ENCODE measurements at regions not wholly inside any gene's neighbourhood (a gene's known extent, or its start where the extent isn't known, plus 50 kb on each side); places are given as distances from the start of the nearest gene placed in this dataset.

- DNase-seq (ENCODE audit: low read depth) = no peak
Observed at GRCh38 chr1:239678181-239678580, 291.8 kb downstream of the CHRM3 start.

- DNase-seq (ENCODE audit: low read depth) = no peak
Observed at GRCh38 chr1:239682046-239682445, 295.7 kb downstream of the CHRM3 start.

DNA sequence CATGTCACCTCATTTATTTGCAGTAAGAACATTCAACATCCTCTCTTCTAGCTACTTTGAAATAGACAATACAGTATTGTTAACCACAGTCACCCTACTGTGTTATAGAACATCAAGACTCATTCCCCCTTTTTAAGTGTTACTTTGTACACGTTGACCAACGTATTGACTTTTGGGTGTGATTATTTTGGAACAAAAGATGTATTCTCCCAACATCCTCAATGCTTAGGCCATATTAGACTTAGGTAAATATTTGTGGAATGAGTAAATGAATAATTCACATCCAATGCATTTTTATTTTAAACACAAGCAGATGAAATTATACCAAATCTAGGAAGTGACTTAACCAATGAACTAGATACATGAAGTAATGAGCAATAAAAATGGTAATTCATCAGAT is 296.6 kb downstream of the CHRM3 start:
- no peak for DNase-seq (ENCODE audit: low read depth)

- DNase-seq (ENCODE audit: low read depth) = no peak
Observed at GRCh38 chr1:239686386-239686785, 300.0 kb downstream of the CHRM3 start.

- DNase-seq (ENCODE audit: low read depth) = no peak
Observed at GRCh38 chr1:239696317-239696716, 309.9 kb downstream of the CHRM3 start.

- DNase-seq (ENCODE audit: low read depth) = no peak
Observed at GRCh38 chr1:239700667-239701066, 314.3 kb downstream of the CHRM3 start.

DNA sequence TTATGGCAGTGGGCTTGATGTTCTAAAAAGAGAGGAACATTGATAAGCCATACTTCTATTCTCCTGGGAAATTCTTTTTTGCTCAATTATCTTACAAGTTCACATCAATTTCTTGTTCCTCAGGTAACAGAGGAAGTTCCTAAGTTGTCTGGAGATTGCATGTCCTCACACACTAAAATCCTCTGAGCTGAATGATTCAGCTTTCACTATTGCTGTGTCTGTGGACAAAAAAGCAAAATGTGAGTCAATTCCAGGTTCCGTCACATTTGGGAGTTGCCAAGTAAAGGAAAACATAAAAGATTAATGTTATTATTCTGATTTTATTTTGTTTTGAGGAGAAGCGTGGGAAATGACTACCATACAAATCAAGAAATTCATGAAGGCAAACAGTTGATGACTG is 316.7 kb downstream of the CHRM3 start:
- DNase-seq (ENCODE audit: low read depth) = no peak

GRCh38 chr1:239706245-239706892 is 320.0 kb downstream of the CHRM3 start:
- DNase-seq (ENCODE audit: low read depth) = no peak

- no peak for DNase-seq (ENCODE audit: low read depth)
Observed at GRCh38 chr1:239707615-239708014, 321.2 kb downstream of the CHRM3 start.

- no peak for DNase-seq (ENCODE audit: low read depth)
Observed at GRCh38 chr1:239708622-239709021, 322.3 kb downstream of the CHRM3 start.

DNA sequence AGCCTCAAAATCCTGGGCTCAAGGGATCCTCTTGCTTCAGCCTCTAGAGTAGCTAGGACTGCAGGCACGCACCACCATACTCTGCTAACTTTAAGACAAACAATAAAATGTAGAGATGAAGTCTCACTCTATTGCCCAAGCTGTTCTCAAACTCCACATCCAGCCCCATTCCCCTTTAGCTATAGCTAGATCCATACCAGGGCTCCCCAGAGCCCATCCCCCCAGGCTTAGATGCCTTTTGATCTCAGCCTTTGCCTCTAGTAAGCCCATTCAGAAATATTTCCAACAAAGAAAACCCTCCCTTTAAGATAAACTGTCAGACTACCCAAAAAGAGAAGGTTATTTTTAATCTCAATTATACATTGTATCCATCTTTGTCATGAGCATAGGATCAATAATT is 325.4 kb downstream of the CHRM3 start:
- no peak for DNase-seq (ENCODE audit: low read depth)

GRCh38 chr1:239717097-239717917 is 330.9 kb downstream of the CHRM3 start:
- DNase-seq (ENCODE audit: low read depth) = peak; percentile 29

GRCh38 chr1:239717918-239718184 is 331.5 kb downstream of the CHRM3 start:
- DNase-seq (ENCODE audit: low read depth) = no peak

- no peak for DNase-seq (ENCODE audit: low read depth)
Observed at GRCh38 chr1:239718571-239718970, 332.2 kb downstream of the CHRM3 start.

GRCh38 chr1:239718997-239719628 is 332.7 kb downstream of the CHRM3 start:
- no peak for DNase-seq (ENCODE audit: low read depth)

DNA sequence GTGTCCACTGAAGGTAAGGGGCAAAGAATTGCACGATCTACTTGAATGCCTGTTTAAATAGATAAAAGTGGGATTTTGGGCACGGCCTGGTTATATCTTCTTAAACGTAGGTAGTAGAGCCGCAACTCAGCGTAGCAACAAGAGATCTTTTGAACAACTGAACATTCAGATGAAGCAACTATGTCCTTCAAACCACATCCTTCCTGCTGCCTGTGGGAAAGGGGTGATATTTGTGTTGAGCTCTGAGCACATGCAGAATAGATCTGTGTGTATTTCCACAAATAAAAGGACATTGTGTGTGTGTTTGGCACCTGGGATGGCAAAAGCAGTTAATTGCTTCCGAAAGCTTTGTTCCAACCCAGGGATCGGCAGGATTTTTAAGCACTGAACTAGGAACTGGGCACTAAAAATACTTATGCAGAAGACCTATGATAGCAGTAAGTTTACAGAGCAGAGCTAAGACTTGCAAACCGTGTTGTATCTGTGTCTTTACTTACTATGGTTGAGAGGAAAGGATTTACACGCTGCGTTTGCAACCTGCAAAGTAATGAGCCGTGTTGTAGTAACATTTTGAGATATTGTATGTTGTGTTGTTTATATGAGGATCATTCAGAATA is 333.4 kb downstream of the CHRM3 start:
- no peak for DNase-seq (ENCODE audit: low read depth)

GRCh38 chr1:239722035-239722434 is 335.7 kb downstream of the CHRM3 start:
- DNase-seq (ENCODE audit: low read depth) = no peak

GRCh38 chr1:239723776-239724367 is 337.5 kb downstream of the CHRM3 start:
- no peak for DNase-seq (ENCODE audit: low read depth)

DNA sequence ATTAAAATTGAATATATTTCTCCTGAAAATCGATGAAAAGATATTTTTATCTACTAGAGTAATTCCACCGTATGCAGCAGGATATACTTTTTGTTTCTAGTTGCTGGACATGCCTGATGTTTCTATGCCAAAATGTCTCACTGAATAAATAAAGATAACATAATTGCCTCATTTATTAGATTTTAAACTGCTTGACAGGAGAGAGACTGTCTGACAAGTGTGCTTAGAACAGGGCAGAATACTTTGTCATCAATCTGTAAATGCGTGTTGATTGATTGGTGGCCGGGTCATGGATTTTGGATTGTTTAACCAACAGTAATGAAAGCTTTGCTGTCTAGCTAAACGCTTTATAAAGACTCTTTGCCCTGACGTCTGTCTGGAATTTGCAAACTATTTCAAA is 339.0 kb downstream of the CHRM3 start:
- no peak for DNase-seq (ENCODE audit: low read depth)

DNA sequence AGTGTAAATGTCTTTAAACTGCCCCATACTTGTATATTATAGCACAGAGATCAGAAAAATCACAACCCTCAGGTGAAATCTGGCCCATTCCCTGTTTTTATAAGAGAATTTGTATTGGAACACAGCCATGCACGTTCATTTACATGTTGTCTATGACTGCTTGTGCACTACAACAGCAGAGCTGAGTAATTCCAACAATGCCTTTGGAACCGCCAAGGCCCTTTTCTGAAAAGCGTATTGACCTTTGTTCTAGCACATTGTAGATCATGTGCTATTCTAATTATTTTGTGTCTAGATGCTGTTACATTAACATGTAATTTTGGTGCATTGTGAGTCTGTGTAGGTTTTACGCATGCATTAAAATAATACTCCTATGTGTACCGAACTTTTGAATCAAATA is 339.6 kb downstream of the CHRM3 start:
- DNase-seq (ENCODE audit: low read depth) = no peak

- DNase-seq (ENCODE audit: low read depth) = no peak
Observed at GRCh38 chr1:239730378-239730777, 344.0 kb downstream of the CHRM3 start.

DNA sequence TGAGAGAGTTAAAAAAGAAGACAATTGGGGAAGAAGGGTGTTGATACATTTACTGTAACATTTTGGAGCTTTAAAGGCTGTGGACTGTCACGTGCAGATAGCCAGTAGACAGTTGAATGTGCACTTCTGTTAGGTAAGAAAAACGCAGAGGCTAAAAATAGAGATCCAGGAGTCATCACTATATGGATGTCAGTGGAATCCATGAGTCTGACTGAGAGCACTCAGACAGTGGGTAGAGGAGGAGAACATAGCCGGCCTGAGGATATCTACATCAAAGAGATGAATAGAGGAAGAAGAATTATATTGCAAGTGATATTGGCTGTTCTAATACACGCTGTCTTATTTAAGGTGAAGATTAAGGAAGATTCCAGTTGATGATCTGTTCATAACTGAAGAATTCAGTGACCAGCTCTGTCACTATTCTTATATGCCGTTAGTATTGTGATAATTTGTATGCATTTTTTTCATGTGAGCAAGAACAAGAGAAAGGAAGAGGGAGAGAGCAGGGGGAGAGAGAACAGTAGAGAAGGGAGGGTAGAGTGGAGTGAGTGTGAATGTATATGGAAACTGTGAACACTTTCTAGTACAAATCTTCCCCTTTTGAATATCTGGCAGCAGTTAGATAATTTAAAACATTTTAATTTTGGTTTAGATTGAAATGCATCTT is 344.8 kb downstream of the CHRM3 start:
- no peak for DNase-seq (ENCODE audit: low read depth)

Measured in HS-27A (cell line).